KMS-11 (cell line): ENCODE measurements at regions not wholly inside any gene's neighbourhood (a gene's known extent, or its start where the extent isn't known, plus 50 kb on each side); places are given as distances from the start of the nearest gene placed in this dataset.

Experiments
- H2AFZ ChIP-seq: fragments of 200-600 bp; sonication (generic); 2 replicates; pipeline ENCODE4 v1.6.1; 2016; ENCODE audit warnings: antibody characterized with exemption, mixed run types, low read depth
- H3K27ac ChIP-seq: fragments of 200-600 bp; sonication (generic); 2 replicates; pipeline ENCODE4 v1.6.1; 2016; ENCODE audit warnings: mild to moderate bottlenecking, mixed run types
- H3K27me3 ChIP-seq: fragments of 200-600 bp; sonication (generic); 2 replicates; pipeline ENCODE4 v1.6.1; 2017; ENCODE audit warnings: mild to moderate bottlenecking, low read depth, mixed run types, moderate library complexity; ENCODE audit not compliant: insufficient read depth
- H3K36me3 ChIP-seq: fragments of 200-600 bp; sonication (generic); 2 replicates; pipeline ENCODE4 v1.6.1; 2017; ENCODE audit warnings: mild to moderate bottlenecking, mixed run types; ENCODE audit not compliant: insufficient read depth
- H3K4me1 ChIP-seq: fragments of 200-600 bp; sonication (generic); 2 replicates; pipeline ENCODE4 v1.6.1; 2016; ENCODE audit warnings: mild to moderate bottlenecking, low read depth, mixed run types; ENCODE audit not compliant: poor library complexity, severe bottlenecking
- H3K4me2 ChIP-seq: fragments of 200-600 bp; sonication (generic); 2 replicates; pipeline ENCODE4 v1.7.0; 2016; ENCODE audit warnings: mild to moderate bottlenecking, mixed run types
- H3K4me3 ChIP-seq: fragments of 200-600 bp; sonication (generic); IDR thresholded peaks from 2 replicates; pipeline ENCODE4 v1.6.1; 2017; ENCODE audit warnings: low read depth, low read length, mixed read lengths; ENCODE audit not compliant: insufficient read depth
- H3K79me2 ChIP-seq: fragments of 200-600 bp; sonication (generic); 2 replicates; pipeline ENCODE4 v1.6.1; 2016; ENCODE audit warnings: low read depth, mixed run types; ENCODE audit not compliant: insufficient read depth
- H3K9ac ChIP-seq: fragments of 200-600 bp; sonication (generic); 2 replicates; pipeline ENCODE4 v1.6.1; 2016; ENCODE audit warnings: mild to moderate bottlenecking, mixed run types
- H4K20me1 ChIP-seq: fragments of 200-600 bp; sonication (generic); 2 replicates; pipeline ENCODE4 v1.6.1; 2016; ENCODE audit warnings: mild to moderate bottlenecking, mixed run types; ENCODE audit not compliant: insufficient read depth
- CTCF ChIP-seq: fragments of 200-600 bp; sonication (generic); conservative IDR thresholded peaks from 2 replicates; pipeline ENCODE4 v1.6.1; 2017; ENCODE audit warnings: low read depth, mild to moderate bottlenecking, antibody characterized with exemption, low read length, moderate library complexity, mixed read lengths

GRCh38 chr6:22899426-22899825 lies 330.1 kb downstream of the HDGFL1 start:
- no peaks in the 10 kb centered on the region for H3K79me2 ChIP-seq
- no peak overlapping the region for H3K27ac ChIP-seq
- no peaks in the 10 kb centered on the region for H3K36me3 ChIP-seq
- H3K4me3 ChIP-seq = no peak overlapping the region
- H3K4me1 ChIP-seq = no peaks in the 10 kb centered on the region
- no peaks in the 10 kb centered on the region for H3K27me3 ChIP-seq
- H4K20me1 ChIP-seq = no peaks in the 10 kb centered on the region
- no peak overlapping the region for H2AFZ ChIP-seq
- no peak overlapping the region for H3K4me2 ChIP-seq
- TF ChIP-seq CTCF = no peak
- H3K9ac ChIP-seq = no peak overlapping the region

- H3K4me1 ChIP-seq = no peaks in the 10 kb centered on the region
- no peak overlapping the region for H3K27ac ChIP-seq
- H4K20me1 ChIP-seq = no peaks in the 10 kb centered on the region
- no peaks in the 10 kb centered on the region for H3K36me3 ChIP-seq
- H3K4me3 ChIP-seq = no peak overlapping the region
- no peak for TF ChIP-seq CTCF
- no peaks in the 10 kb centered on the region for H3K27me3 ChIP-seq
- no peaks in the 10 kb centered on the region for H3K79me2 ChIP-seq
- H2AFZ ChIP-seq = no peak overlapping the region
- H3K9ac ChIP-seq = no peak overlapping the region
- H3K4me2 ChIP-seq = no peak overlapping the region
Measured at GRCh38 chr6:22903826-22904225, 334.5 kb downstream of the HDGFL1 start.

GRCh38 chr6:22904431-22904830 lies 335.1 kb downstream of the HDGFL1 start:
- TF ChIP-seq CTCF = no peak

GRCh38 chr6:22906091-22906549 lies 336.8 kb downstream of the HDGFL1 start:
- Histone ChIP-seq H2AFZ (no peak overlapping the region), H3K27ac (no peak overlapping the region), H4K20me1 (no peaks in the 10 kb centered on the region), H3K4me3 (no peak overlapping the region), H3K4me2 (no peak overlapping the region), H3K36me3 (no peaks in the 10 kb centered on the region), H3K9ac (no peak overlapping the region), H3K27me3 (no peaks in the 10 kb centered on the region), H3K4me1 (no peaks in the 10 kb centered on the region), H3K79me2 (no peaks in the 10 kb centered on the region)
- TF ChIP-seq CTCF = no peak

More at GRCh38 chr6:22904431-22904830, 335.1 kb downstream of the HDGFL1 start:
- no peak overlapping the region for H3K9ac ChIP-seq
- no peaks in the 10 kb centered on the region for H4K20me1 ChIP-seq
- H3K36me3 ChIP-seq = no peaks in the 10 kb centered on the region
- H3K4me2 ChIP-seq = no peak overlapping the region
- no peak overlapping the region for H2AFZ ChIP-seq
- no peaks in the 10 kb centered on the region for H3K79me2 ChIP-seq
- no peak overlapping the region for H3K27ac ChIP-seq
- H3K27me3 ChIP-seq = no peaks in the 10 kb centered on the region
- H3K4me3 ChIP-seq = no peak overlapping the region
- no peaks in the 10 kb centered on the region for H3K4me1 ChIP-seq

- Histone ChIP-seq H3K36me3 (no peaks in the 10 kb centered on the region), H3K4me1 (no peaks in the 10 kb centered on the region)
- TF ChIP-seq CTCF = no peak
Measured at GRCh38 chr6:22907085-22907484, 337.7 kb downstream of the HDGFL1 start.

More at GRCh38 chr6:22907085-22907484, 337.7 kb downstream of the HDGFL1 start:
- Histone ChIP-seq H4K20me1 (no peaks in the 10 kb centered on the region), H3K4me2 (no peak overlapping the region), H3K27ac (no peak overlapping the region), H3K4me3 (no peak overlapping the region), H3K9ac (no peak overlapping the region), H2AFZ (no peak overlapping the region), H3K79me2 (no peaks in the 10 kb centered on the region), H3K27me3 (no peaks in the 10 kb centered on the region)
